ENCODE measurements at regions not wholly inside any gene's neighbourhood (a gene's known extent, or its start where the extent isn't known, plus 50 kb on each side); places are given as distances from the start of the nearest gene placed in this dataset.

DNA sequence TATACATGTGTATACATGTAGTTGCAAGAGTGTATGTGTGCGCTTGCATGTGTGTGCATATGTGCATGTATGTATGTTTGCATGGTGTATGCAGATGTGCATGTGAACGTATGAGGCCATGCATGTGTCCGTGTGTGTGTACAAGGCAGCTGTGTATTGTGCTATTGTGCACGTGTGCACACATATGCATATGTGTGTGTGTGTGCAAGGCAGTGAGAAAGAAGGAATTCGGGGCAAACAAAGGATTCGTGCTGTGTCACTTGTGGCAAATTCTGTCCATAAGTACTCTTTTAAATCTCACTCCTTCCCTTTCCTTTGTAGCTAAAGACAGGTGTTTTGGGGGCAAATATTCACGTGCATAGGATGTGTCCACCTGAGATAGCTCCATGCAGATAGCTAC, 227.1 kb downstream of the VRK1 start:
- BruUV-seq (replicated peaks): no TSS peak
- peaks cover 2% of the 10 kb centered on the region for H3K9me3 ChIP-seq (replicated peaks; ENCODE audit: control insufficient read depth, insufficient read depth, low read length)
- H3K27ac ChIP-seq (ENCODE audit: insufficient read depth, low read depth, low read length): no peak overlapping the region
- POLR2A ChIA-PET: no interaction called here
- H3K9ac ChIP-seq (replicated peaks; ENCODE audit: extremely low read depth, insufficient read depth, low read length): no peak overlapping the region
- intact Hi-C loops (cut with micrococcal nuclease) (no loop called here), dilution Hi-C loops (cut with MboI; ENCODE audit: extremely low pct_ligation_motif_present, low sequenced_read_pairs) (no loop called here)
- no peak overlapping the region for H2AFZ ChIP-seq (ENCODE audit: low read depth, low read length)
- no peaks in the 10 kb centered on the region for H3K36me3 ChIP-seq (ENCODE audit: control insufficient read depth in 2 of 2, extremely low read depth in 1 of 2, insufficient read depth in 2 of 2, low read length in 2 of 2)
- no peaks in the 10 kb centered on the region for H3K27me3 ChIP-seq (ENCODE audit: control insufficient read depth in 2 of 2, insufficient read depth in 2 of 2, low read length in 2 of 2)
- no peak for DNase-seq (ENCODE audit: low read depth, low spot score)
- no peak overlapping the region for H3K4me3 ChIP-seq (replicated peaks in 1 of 3; ENCODE audit: insufficient read depth in 1 of 3, low read depth in 1 of 3, low read length in 3 of 3)
- H3K9me1 ChIP-seq (replicated peaks; ENCODE audit: control insufficient read depth, extremely low read depth, insufficient read depth, low read length): no peaks in the 10 kb centered on the region
- CTCF ChIA-PET: no interaction called here
- no peaks in the 10 kb centered on the region for H4K20me1 ChIP-seq (replicated peaks; ENCODE audit: control insufficient read depth, extremely low read depth, insufficient read depth, low read length)
- no peaks in the 10 kb centered on the region for H3K79me2 ChIP-seq (ENCODE audit: control insufficient read depth, insufficient read depth, low read length)
- no peak for TF ChIP-seq MYC (IDR thresholded peaks at IDR 0.05; ENCODE audit: low read depth, low read length)
- no peak for TF ChIP-seq EZH2 (IDR thresholded peaks at IDR 0.05; ENCODE audit: borderline replicate concordance, low read depth, low read length, severe bottlenecking)
- TF ChIP-seq POLR2AphosphoS5 (IDR thresholded peaks at IDR 0.05; ENCODE audit: insufficient read depth, low read depth, low read length): no peak
- TF ChIP-seq, protein P1, sequence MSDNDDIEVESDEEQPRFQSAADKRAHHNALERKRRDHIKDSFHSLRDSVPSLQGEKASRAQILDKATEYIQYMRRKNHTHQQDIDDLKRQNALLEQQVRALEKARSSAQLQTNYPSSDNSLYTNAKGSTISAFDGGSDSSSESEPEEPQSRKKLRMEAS (IDR thresholded peaks at IDR 0.05; ENCODE audit: insufficient read depth, insufficient read length): no peak
- TF ChIP-seq, protein P2, sequence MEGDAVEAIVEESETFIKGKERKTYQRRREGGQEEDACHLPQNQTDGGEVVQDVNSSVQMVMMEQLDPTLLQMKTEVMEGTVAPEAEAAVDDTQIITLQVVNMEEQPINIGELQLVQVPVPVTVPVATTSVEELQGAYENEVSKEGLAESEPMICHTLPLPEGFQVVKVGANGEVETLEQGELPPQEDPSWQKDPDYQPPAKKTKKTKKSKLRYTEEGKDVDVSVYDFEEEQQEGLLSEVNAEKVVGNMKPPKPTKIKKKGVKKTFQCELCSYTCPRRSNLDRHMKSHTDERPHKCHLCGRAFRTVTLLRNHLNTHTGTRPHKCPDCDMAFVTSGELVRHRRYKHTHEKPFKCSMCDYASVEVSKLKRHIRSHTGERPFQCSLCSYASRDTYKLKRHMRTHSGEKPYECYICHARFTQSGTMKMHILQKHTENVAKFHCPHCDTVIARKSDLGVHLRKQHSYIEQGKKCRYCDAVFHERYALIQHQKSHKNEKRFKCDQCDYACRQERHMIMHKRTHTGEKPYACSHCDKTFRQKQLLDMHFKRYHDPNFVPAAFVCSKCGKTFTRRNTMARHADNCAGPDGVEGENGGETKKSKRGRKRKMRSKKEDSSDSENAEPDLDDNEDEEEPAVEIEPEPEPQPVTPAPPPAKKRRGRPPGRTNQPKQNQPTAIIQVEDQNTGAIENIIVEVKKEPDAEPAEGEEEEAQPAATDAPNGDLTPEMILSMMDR (IDR thresholded peaks at IDR 0.05; ENCODE audit: extremely low read depth in 1 of 2, insufficient read depth in 1 of 2, low read depth in 1 of 2, low read length in 2 of 2): no peak
- no peak for TF ChIP-seq FOS (IDR thresholded peaks at IDR 0.05; ENCODE audit: borderline replicate concordance, insufficient read depth, low read length)
- TF ChIP-seq JUN (IDR thresholded peaks at IDR 0.05; ENCODE audit: borderline replicate concordance, insufficient read depth, insufficient read length, low read depth): no peak
- TF ChIP-seq GATA2 (IDR thresholded peaks at IDR 0.05; ENCODE audit: insufficient read depth, insufficient read length, low read depth, low read length): no peak
- no peak for TF ChIP-seq POLR2A (IDR thresholded peaks at IDR 0.05; ENCODE audit: low read depth, low read length)
- H3K4me1 ChIP-seq (ENCODE audit: control insufficient read depth, extremely low read depth, insufficient read depth, low read length): no peaks in the 10 kb centered on the region
- no peak overlapping the region for H3K4me2 ChIP-seq (ENCODE audit: insufficient read depth, low read length)
- no peak for FAIRE-seq
